Suprapubic skin (tissue), 4 donors: ENCODE measurements at regions not wholly inside any gene's neighbourhood (a gene's known extent, or its start where the extent isn't known, plus 50 kb on each side); places are given as distances from the start of the nearest gene placed in this dataset.

Source experiments
- DNase-seq, 2 donors: peaks; one replicate each; pipeline ENCODE4 v3.0.0-alpha.2; 2019; ENCODE audit warnings: low spot score in 2 of 2
- H3K27ac ChIP-seq: fragments of 200-600 bp; sonication (generic); one replicate; pipeline ENCODE4 v1.5.1; 2019
- H3K27me3 ChIP-seq: fragments of 200-600 bp; sonication (generic); one replicate; pipeline ENCODE4 v1.5.1; 2019
- H3K36me3 ChIP-seq: fragments of 200-600 bp; sonication (generic); one replicate; pipeline ENCODE4 v1.5.1; 2019
- H3K4me1 ChIP-seq: fragments of 200-600 bp; sonication (generic); one replicate; pipeline ENCODE4 v1.5.1; 2019
- H3K4me3 ChIP-seq: fragments of 200-600 bp; sonication (generic); one replicate; pipeline ENCODE4 v1.5.1; 2019; ENCODE audit warnings: mild to moderate bottlenecking
- H3K9me3 ChIP-seq: fragments of 200-600 bp; sonication (generic); one replicate; pipeline ENCODE4 v1.5.1; 2019
- EP300 ChIP-seq: sonication (generic); formaldehyde crosslinking; IDR thresholded peaks from one replicate; pipeline ENCODE4 v1.6.1; 2017; ENCODE audit warnings: antibody characterized with exemption
- POLR2A ChIP-seq, 2 donors: fragments of 450-650 bp; IDR thresholded peaks; one replicate each; pipeline ENCODE4 v1.6.1; 2017; ENCODE audit warnings: antibody characterized with exemption in 2 of 2, mild to moderate bottlenecking in 2 of 2, moderate library complexity in 2 of 2
- POLR2AphosphoS5 ChIP-seq, 3 donors: sonication (generic); formaldehyde crosslinking; IDR thresholded peaks; one replicate each; pipeline ENCODE4 v1.6.1; 2017; ENCODE audit warnings: antibody characterized with exemption in 3 of 3
- WGBS: methylation state at CpG from one replicate; pipeline ENCODE4 v1.1.5; 2018; 5-methylcytosine and 5-hydroxymethylcytosine counted together
- TF ChIP-seq, protein P1 (sequence below), 2 donors: fragments of 200-600 bp in 1 of 2; fragments of 450-650 bp in 1 of 2; sonication (generic) in 1 of 2; IDR thresholded peaks; one replicate each; pipeline ENCODE4 v1.5.1; 2016 to 2019; ENCODE audit warnings: antibody characterized with exemption in 2 of 2, mild to moderate bottlenecking in 1 of 2, moderate library complexity in 1 of 2

DNA sequence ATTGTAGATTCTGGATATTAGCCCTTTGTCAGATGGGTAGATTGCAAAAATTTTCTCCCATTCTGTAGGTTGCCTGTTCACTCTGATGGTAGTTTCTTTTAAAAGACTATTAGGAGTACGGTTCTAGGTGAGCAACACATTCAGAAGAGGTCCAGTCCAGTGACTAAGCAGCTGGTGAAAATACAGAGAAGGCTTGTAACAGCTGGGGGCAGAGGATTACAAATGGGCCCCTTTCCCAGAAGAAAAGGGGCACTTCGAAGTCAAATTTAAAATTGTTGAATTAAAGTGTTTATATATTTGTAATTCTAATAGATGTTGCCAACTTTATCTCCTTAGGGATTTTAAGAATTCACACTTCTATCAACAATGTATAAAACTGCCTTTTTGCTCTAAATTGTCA is 720.5 kb downstream of the TLE4 start:
- no peak overlapping the region for H3K27ac ChIP-seq
- no peaks in the 10 kb centered on the region for H3K9me3 ChIP-seq
- WGBS, result 69% methylated on average over 2 of the region's 2 CpGs
- H3K27me3 ChIP-seq, result no peaks in the 10 kb centered on the region
- TF ChIP-seq EP300 (no peak), POLR2A (IDR thresholded peaks at IDR 0.05) (no peak), POLR2AphosphoS5 (IDR thresholded peaks at IDR 0.05) (no peak)
- TF ChIP-seq, protein P1, sequence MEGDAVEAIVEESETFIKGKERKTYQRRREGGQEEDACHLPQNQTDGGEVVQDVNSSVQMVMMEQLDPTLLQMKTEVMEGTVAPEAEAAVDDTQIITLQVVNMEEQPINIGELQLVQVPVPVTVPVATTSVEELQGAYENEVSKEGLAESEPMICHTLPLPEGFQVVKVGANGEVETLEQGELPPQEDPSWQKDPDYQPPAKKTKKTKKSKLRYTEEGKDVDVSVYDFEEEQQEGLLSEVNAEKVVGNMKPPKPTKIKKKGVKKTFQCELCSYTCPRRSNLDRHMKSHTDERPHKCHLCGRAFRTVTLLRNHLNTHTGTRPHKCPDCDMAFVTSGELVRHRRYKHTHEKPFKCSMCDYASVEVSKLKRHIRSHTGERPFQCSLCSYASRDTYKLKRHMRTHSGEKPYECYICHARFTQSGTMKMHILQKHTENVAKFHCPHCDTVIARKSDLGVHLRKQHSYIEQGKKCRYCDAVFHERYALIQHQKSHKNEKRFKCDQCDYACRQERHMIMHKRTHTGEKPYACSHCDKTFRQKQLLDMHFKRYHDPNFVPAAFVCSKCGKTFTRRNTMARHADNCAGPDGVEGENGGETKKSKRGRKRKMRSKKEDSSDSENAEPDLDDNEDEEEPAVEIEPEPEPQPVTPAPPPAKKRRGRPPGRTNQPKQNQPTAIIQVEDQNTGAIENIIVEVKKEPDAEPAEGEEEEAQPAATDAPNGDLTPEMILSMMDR (IDR thresholded peaks at IDR 0.05), result no peak
- no peak overlapping the region for H3K4me3 ChIP-seq
- H3K4me1 ChIP-seq, result no peaks in the 10 kb centered on the region
- H3K36me3 ChIP-seq, result no peaks in the 10 kb centered on the region
- no peak for DNase-seq

DNA sequence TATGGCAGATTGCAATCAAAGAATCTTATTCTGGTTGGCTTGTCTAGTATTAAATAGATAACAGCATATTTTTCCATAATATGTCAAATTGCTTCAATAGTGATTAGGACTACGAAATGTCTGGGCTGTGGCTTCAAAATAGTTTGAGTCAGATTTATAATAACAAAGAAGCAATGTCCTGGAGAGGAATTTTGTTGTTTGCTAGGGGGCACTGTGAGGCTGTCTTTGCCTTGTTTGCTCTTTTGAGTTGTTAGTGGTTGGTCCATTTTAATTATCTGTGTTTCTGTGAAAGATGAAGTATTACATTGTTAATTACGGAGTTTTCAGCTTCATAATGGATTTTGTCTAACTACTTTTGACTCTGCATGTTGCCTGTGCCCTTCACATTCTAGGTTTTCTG is 713.6 kb downstream of the TLE4 start:
- Histone ChIP-seq H3K36me3 (no peaks in the 10 kb centered on the region), H3K4me1 (no peaks in the 10 kb centered on the region), H3K27ac (no peak overlapping the region), H3K27me3 (no peaks in the 10 kb centered on the region), H3K4me3 (no peak overlapping the region), H3K9me3 (no peaks in the 10 kb centered on the region)
- TF ChIP-seq, protein P1 (IDR thresholded peaks at IDR 0.05), result no peak
- TF ChIP-seq POLR2AphosphoS5 (IDR thresholded peaks at IDR 0.05), result no peak
- 36% methylated on average over 2 of the region's 2 CpGs for WGBS
- DNase-seq, result no peak

DNA sequence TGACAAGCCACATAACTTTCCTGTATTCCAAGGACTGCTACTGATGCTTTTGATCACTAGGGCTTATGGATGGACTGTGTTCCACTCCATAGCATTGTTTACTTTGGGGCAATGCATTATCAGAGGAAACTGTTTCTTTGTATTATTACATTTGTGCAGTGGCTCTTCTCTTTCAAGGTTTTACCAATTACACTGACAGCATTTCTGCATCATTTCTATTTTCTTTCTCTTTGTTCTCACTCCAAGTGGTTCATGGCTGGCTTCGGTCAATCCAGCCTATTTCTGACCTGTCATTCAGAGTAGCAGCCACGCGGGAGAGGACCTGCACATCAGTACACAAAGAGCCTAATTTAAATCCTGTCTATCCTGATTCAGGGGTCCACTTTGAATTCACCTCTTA is 711.0 kb downstream of the TLE4 start:
- Histone ChIP-seq H3K36me3 (no peaks in the 10 kb centered on the region), H3K9me3 (no peaks in the 10 kb centered on the region), H3K27ac (no peak overlapping the region), H3K4me3 (no peak overlapping the region), H3K4me1 (no peaks in the 10 kb centered on the region), H3K27me3 (no peaks in the 10 kb centered on the region)
- TF ChIP-seq EP300 (no peak), POLR2A (IDR thresholded peaks at IDR 0.05) (no peak), POLR2AphosphoS5 (IDR thresholded peaks at IDR 0.05) (no peak)
- TF ChIP-seq, protein P1 (IDR thresholded peaks at IDR 0.05), result no peak
- no peak for DNase-seq
- 45% methylated on average over 3 of the region's 3 CpGs for WGBS

DNA sequence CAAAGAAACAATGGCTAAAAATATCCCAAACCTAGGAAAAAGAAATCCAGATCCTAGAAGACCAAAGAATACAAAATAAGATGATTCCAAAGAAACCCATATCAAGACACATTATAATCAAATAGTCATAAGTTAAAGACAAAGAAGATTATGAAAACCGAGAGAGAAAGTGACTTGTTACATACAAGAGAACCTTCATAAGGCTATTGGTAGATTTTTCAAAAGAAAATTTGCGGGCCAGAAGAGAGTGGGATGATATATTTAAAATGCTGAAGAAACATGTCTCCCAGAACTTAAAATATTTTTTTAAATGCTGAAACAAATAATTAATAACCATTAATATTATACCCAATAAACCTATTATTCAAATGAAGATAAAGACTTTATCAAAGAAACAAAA is 687.3 kb downstream of the TLE4 start:
- Histone ChIP-seq H3K36me3 (no peaks in the 10 kb centered on the region), H3K27me3 (no peaks in the 10 kb centered on the region), H3K27ac (no peak overlapping the region), H3K4me1 (no peaks in the 10 kb centered on the region), H3K9me3 (peaks cover 7% of the 10 kb centered on the region), H3K4me3 (no peak overlapping the region)
- DNase-seq, result no peak
- TF ChIP-seq POLR2AphosphoS5 (IDR thresholded peaks at IDR 0.05) (no peak), EP300 (no peak), POLR2A (IDR thresholded peaks at IDR 0.05) (no peak)
- TF ChIP-seq, protein P1 (IDR thresholded peaks at IDR 0.05), result no peak
- 71% methylated on average over 2 of the region's 2 CpGs for WGBS

DNA sequence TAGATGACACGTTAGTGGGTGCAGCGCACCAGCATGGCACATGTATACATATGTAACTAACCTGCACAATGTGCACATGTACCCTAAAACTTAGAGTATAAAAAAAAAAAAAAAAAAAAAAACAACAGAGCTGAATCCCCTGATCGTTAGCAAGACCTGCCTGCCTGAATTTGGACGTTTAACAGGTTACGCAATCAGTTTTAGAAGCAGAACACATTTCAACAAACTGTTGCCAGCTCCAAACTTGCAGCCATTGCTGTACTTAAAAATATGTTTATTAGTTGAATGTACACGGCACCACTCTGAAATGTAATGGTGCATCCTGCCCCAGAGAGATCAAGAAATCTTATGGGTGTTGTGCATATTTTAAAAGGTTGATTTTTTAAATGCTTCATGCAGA is 680.0 kb downstream of the TLE4 start:
- Histone ChIP-seq H3K4me3 (no peak overlapping the region), H3K36me3 (no peaks in the 10 kb centered on the region), H3K9me3 (peaks cover 2% of the 10 kb centered on the region), H3K4me1 (no peaks in the 10 kb centered on the region), H3K27ac (no peak overlapping the region), H3K27me3 (no peaks in the 10 kb centered on the region)
- WGBS, result 32% methylated on average over 4 of the region's 6 CpGs
- no peak for DNase-seq
- TF ChIP-seq POLR2AphosphoS5 (IDR thresholded peaks at IDR 0.05) (no peak), EP300 (no peak), POLR2A (IDR thresholded peaks at IDR 0.05) (no peak)
- TF ChIP-seq, protein P1 (IDR thresholded peaks at IDR 0.05), result no peak
